RWPE2 (cell line): ENCODE measurements at regions not wholly inside any gene's neighbourhood (a gene's known extent, or its start where the extent isn't known, plus 50 kb on each side); places are given as distances from the start of the nearest gene placed in this dataset.

Source experiments
- ATAC-seq: fragments of 200-7000 bp; cut with Tn5 transposase; 3 replicates; pipeline ENCODE4 v1.9.1; 2021; ENCODE audit warnings: low read depth
- DNase-seq: peaks from one replicate; pipeline ENCODE4 v3.0.0-alpha.2; 2020; ENCODE audit warnings: low spot score
- H3K27ac ChIP-seq: fragments of 450-650 bp; 2 replicates; pipeline ENCODE4 v1.5.1; 2017; ENCODE audit warnings: mild to moderate bottlenecking; ENCODE audit not compliant: poor library complexity, severe bottlenecking
- H3K27me3 ChIP-seq: fragments of 250-450 bp; sonication (Bioruptor Pico); 2 replicates; pipeline ENCODE4 v1.5.1; 2021; ENCODE audit warnings: mild to moderate bottlenecking, moderate library complexity; ENCODE audit not compliant: insufficient read depth, poor library complexity, severe bottlenecking
- H3K36me3 ChIP-seq: fragments of 250-450 bp; sonication (Bioruptor Pico); 2 replicates; pipeline ENCODE4 v1.5.1; 2020; ENCODE audit warnings: low read depth, mild to moderate bottlenecking, moderate library complexity
- H3K4me1 ChIP-seq: fragments of 250-450 bp; sonication (Bioruptor Pico); 2 replicates; pipeline ENCODE4 v1.5.1; 2021; ENCODE audit warnings: mild to moderate bottlenecking, moderate library complexity; ENCODE audit not compliant: insufficient read depth, poor library complexity, severe bottlenecking
- H3K4me3 ChIP-seq: fragments of 250-450 bp; sonication (Bioruptor Pico); 2 replicates; pipeline ENCODE4 v1.5.1; 2021; ENCODE audit warnings: mild to moderate bottlenecking, moderate library complexity; ENCODE audit not compliant: severe bottlenecking
- H3K9me3 ChIP-seq: fragments of 250-450 bp; sonication (Bioruptor Pico); 2 replicates; pipeline ENCODE4 v1.5.1; 2021; ENCODE audit warnings: mild to moderate bottlenecking, moderate library complexity; ENCODE audit not compliant: severe bottlenecking
- TF ChIP-seq, protein P1 (sequence below): fragments of 450-650 bp; IDR thresholded peaks from one replicate; pipeline ENCODE4 v1.5.1; 2017; ENCODE audit warnings: mild to moderate bottlenecking, moderate library complexity; ENCODE audit not compliant: poor library complexity, severe bottlenecking

DNA sequence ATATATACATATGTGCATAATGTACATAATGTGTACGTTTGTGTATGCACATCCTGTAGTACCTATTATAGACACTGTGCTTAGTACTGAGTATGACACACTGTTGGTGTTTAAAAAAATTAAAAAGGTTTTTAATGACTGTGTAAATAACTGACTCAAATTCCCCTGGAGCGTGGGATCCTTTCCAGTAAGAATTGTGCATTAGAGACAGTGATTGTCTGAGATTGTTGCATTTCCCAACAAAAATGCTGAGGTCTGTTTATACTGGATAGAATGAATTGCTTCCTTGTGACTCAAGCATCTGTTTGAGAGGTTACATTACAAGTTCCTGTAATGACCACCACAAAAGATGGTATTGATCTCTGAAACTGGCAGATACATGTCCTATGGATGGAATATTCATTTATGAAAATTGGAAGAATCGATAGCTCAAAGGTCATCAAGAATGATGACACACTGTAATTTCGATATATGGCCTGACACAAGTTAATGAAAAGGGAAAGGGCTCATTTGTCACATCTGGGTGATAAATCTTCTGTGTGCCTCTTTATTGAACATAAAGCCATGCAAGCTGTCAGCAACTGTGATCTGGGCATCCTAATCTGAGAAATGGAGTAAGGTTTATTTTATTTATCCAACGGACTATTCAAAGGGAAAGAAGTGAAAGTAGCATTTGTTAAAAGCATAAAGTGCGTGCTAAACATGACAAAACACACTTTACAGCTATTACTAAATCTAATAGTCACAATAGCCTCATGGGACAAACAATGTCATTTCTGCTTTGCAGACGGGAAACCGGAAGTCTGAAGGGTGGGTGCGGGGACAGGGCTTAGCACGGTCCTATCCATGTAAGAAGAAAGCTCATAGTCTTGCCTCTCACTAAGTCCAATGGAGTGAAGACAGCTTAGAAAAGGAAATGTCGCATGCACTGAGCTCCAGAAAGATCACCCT is 228.8 kb downstream of the CDH11 start:
- DNase-seq, result no peak
- peak overlapping the region; percentile 42 for H3K27ac ChIP-seq
- H3K4me3 ChIP-seq, result no peak overlapping the region
- H3K36me3 ChIP-seq, result no peaks in the 10 kb centered on the region
- peak; percentile 94 for ATAC-seq
- peaks cover 13% of the 10 kb centered on the region for H3K4me1 ChIP-seq
- TF ChIP-seq, protein P1, sequence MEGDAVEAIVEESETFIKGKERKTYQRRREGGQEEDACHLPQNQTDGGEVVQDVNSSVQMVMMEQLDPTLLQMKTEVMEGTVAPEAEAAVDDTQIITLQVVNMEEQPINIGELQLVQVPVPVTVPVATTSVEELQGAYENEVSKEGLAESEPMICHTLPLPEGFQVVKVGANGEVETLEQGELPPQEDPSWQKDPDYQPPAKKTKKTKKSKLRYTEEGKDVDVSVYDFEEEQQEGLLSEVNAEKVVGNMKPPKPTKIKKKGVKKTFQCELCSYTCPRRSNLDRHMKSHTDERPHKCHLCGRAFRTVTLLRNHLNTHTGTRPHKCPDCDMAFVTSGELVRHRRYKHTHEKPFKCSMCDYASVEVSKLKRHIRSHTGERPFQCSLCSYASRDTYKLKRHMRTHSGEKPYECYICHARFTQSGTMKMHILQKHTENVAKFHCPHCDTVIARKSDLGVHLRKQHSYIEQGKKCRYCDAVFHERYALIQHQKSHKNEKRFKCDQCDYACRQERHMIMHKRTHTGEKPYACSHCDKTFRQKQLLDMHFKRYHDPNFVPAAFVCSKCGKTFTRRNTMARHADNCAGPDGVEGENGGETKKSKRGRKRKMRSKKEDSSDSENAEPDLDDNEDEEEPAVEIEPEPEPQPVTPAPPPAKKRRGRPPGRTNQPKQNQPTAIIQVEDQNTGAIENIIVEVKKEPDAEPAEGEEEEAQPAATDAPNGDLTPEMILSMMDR, result no peak
- peaks cover 2% of the 10 kb centered on the region for H3K27me3 ChIP-seq
- no peaks in the 10 kb centered on the region for H3K9me3 ChIP-seq

DNA sequence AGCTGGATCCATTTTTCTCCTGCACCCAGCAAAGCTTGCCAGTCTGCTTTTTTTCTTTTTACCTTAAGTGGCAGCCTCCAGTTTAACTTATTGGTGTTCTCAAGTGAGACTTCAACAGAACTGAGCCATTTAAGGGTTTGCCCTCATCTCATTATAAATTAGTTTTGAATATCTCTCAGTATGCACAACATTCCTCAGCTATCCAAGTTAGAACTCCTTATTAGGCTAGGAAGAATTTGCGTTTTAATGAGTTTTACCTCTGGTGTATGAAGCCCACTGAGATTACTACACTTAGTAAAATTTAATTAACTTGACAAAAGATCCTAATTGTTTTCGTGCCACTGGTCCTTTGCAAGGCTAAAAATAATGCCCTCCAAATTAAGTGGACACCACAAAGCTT is 232.4 kb downstream of the CDH11 start:
- TF ChIP-seq, protein P1, result no peak
- Histone ChIP-seq H3K36me3 (no peaks in the 10 kb centered on the region), H3K27me3 (peaks cover 10% of the 10 kb centered on the region), H3K9me3 (no peaks in the 10 kb centered on the region), H3K4me3 (no peak overlapping the region), H3K4me1 (peaks cover 13% of the 10 kb centered on the region), H3K27ac (no peak overlapping the region)
- DNase-seq (no peak), ATAC-seq (no peak)

DNA sequence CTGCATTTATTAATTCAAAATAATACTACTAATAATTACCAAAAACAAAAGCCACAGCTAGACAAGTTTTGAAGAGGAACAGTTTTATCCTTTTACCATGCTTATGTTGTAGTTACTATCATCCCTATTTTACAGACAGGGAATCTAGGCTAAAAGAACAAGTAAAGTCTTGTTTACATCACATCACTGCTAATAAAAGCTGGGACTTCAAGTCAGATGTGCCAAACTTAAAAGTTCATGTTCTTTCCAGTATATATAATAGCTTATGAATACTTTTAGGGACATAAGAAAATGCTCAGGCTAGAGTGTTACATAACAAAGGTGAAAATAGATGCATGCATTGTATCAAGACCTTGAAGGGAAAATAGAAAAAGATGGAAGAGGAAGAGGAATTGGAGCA is 234.2 kb downstream of the CDH11 start:
- H3K36me3 ChIP-seq, result no peaks in the 10 kb centered on the region
- H3K9me3 ChIP-seq, result no peaks in the 10 kb centered on the region
- no peak for DNase-seq
- ATAC-seq, result no peak
- H3K4me1 ChIP-seq, result peaks cover 6% of the 10 kb centered on the region
- H3K27ac ChIP-seq, result no peak overlapping the region
- TF ChIP-seq, protein P1, result no peak
- H3K4me3 ChIP-seq, result no peak overlapping the region
- H3K27me3 ChIP-seq, result peaks cover 10% of the 10 kb centered on the region

DNA sequence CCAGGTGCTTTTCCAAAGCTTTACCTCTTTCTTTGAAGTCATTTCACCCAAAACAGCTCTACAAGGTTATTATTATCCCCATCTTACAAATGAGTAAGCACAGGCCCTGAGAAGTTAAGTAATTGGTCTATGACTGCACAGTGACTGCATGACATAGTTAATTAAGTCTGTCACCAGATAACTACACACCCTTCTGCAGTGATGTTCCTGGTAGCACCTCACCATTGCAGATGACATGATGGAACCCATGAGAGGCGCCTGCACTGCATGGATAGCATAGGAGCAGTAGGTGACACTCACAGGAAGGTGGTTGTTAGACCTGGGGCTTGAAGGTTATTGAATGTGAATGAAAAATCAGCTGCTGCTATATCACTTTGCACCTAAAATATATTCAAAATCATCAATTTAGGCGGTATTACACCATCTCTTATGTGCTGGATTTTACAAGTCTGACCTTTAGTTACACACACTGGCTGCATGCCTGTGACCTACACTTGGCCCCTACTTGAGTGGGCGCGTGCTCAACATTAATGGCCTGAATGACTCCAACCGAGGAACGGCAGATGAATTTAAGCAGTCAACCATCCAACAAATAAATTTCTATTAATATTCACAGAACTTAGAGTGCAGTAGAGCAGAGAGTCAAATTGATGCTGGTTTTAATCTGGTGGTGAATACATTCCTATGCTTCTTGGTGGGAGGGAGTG is 239.6 kb downstream of the CDH11 start:
- ATAC-seq, result no peak
- H3K4me1 ChIP-seq, result no peaks in the 10 kb centered on the region
- no peaks in the 10 kb centered on the region for H3K9me3 ChIP-seq
- H3K36me3 ChIP-seq, result no peaks in the 10 kb centered on the region
- H3K27me3 ChIP-seq, result peaks cover 12% of the 10 kb centered on the region
- TF ChIP-seq, protein P1, result no peak
- no peak for DNase-seq
- no peak overlapping the region for H3K4me3 ChIP-seq
- no peak overlapping the region for H3K27ac ChIP-seq
